ENCODE measurements at regions not wholly inside any gene's neighbourhood (a gene's known extent, or its start where the extent isn't known, plus 50 kb on each side); places are given as distances from the start of the nearest gene placed in this dataset.

DNA sequence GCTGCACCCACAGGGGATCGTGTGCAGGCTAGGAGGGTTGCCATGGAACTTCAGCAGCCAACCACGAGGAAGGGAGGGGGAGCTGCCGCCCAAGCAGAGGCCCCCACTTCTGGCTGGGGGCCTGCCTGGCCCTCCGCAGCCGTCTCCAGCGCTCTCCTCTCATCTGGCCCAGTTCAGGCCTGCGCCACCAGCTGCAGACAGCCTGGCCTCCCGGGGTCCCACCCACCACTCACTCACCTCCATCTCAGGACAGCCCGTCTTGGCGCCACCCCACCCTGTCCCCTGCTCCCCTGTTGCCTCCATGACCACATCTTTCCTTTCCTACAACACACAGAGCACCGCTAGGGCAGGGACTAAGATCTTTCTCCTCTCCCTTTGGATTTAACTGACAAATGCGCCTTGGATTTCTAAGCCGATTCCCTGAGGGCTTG is 98.7 kb downstream of the ANKRD60 start:
- TF ChIP-seq, protein P1, sequence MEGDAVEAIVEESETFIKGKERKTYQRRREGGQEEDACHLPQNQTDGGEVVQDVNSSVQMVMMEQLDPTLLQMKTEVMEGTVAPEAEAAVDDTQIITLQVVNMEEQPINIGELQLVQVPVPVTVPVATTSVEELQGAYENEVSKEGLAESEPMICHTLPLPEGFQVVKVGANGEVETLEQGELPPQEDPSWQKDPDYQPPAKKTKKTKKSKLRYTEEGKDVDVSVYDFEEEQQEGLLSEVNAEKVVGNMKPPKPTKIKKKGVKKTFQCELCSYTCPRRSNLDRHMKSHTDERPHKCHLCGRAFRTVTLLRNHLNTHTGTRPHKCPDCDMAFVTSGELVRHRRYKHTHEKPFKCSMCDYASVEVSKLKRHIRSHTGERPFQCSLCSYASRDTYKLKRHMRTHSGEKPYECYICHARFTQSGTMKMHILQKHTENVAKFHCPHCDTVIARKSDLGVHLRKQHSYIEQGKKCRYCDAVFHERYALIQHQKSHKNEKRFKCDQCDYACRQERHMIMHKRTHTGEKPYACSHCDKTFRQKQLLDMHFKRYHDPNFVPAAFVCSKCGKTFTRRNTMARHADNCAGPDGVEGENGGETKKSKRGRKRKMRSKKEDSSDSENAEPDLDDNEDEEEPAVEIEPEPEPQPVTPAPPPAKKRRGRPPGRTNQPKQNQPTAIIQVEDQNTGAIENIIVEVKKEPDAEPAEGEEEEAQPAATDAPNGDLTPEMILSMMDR (IDR thresholded peaks at IDR 0.05; ENCODE audit: low read depth, low read length, missing control alignments): no peak
- H3K4me3 ChIP-seq (replicated peaks; ENCODE audit: low read depth, low read length): no peak overlapping the region
- DNase-seq (ENCODE audit: extremely low read depth, low read depth): no peak

DNA sequence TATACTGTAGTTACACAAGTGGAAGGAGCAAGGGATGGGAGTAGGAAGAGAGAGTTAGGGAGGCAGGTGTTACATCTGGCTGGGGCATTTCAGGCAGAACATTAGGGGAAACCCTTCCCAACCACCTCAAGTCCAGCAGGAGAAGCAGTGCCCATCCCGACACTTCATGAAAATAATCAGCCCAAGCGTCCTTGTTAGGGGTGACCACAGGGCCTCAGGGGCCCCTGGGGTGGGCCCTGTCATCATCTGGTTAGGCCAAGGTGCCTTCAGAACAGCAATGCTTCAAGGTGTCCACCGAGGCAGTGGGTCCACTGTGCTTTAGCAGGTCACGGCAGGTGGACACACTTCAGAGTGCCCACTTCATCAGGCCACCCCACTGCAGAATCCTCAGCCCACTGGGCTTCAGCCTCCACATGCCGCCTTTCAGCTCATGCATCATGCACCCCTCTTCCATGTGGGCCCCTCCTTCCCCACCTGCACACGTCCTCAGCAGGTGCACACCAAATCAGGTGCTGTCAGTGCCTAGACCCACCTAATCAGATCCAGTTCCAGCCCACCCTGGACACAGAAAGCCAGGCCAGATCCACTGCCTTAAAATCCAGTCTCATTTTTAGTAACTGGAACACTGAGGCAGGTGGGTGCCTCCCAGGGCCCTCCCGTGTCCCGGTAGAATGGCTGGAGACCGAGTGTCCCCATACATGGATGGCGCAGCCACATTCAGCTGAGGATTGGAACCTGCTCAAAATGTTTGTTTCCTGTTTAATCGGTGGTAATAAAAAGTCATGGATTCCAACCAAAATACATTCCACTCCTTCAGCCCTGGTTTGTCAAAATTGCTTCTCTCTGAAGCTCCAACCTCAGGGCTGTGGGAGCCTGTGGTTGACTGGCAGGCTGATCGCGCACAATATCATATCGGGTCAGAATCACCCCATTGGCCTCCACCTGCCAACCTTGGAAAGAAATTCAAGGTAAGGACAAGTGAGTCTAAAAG is 99.5 kb downstream of the ANKRD60 start:
- DNase-seq (ENCODE audit: extremely low read depth, low read depth): no peak
- H3K4me3 ChIP-seq (replicated peaks; ENCODE audit: low read depth, low read length): no peak overlapping the region
- TF ChIP-seq, protein P1 (IDR thresholded peaks at IDR 0.05; ENCODE audit: low read depth, low read length, missing control alignments): no peak

DNA sequence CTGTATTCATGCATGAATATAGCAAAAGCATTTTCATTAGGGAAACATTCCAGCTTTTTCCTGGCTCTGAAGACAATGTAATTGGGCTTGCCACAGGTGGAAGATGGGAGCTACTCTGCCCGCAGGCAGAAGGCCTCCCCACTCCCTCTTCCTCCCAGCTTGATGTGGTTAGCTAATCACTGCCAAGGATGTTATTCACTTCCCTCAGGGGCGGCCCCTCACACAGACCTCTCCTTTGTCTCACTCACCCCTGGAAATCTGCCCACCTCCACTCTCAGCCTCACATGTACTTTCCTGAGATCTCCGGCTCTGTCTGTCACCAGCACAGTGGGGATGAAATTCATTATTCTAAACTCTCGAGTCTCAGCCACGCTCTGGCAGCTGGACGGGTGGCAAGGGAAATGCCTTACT is 100.7 kb downstream of the ANKRD60 start:
- TF ChIP-seq, protein P1 (IDR thresholded peaks at IDR 0.05; ENCODE audit: low read depth, low read length, missing control alignments): no peak
- peak; percentile 94 for DNase-seq (ENCODE audit: extremely low read depth, low read depth)
- H3K4me3 ChIP-seq (replicated peaks; ENCODE audit: low read depth, low read length): no peak overlapping the region

DNA sequence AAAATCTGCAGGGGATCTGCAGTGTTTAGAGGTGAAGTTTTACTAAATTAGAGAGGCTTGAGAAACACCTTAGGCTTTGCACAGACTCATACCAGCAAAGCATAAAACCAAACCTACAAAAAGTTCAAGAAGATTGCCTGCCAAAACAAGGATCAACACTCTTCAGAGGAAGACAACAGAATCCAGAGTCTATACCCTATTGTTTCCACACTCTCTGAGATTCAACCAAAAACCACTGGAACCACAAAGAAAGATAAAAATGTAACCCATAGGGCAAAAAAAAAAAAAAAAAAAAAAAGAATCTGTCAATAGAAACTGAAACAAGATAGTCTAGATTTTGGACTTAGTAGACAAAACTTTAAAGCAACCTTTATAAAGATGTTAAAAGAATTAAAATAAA is 102.7 kb downstream of the ANKRD60 start:
- TF ChIP-seq, protein P1 (IDR thresholded peaks at IDR 0.05; ENCODE audit: low read depth, low read length, missing control alignments): no peak
- H3K4me3 ChIP-seq (replicated peaks; ENCODE audit: low read depth, low read length): no peak overlapping the region
- no peak for DNase-seq (ENCODE audit: extremely low read depth, low read depth)

DNA sequence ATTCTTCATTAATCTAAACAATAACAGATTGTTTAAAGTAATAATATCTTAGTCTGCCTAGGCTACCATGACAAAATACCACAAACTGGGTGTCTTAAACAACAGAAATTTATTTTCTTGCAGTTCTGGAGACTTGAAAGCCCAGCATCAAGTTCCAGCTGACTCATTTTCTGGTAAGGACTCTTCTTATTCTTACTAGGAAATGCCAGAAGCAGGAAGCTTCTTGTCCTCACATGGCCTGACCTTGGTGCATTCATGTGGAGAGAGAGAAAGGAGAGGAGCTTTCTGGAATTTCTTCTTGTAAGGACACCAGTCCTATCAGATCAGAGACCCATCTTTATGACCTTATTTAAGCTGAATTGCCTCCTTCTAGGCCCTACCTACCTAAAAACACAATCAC is 110.5 kb downstream of the ANKRD60 start:
- no peak overlapping the region for H3K4me3 ChIP-seq (replicated peaks; ENCODE audit: low read depth, low read length)
- DNase-seq (ENCODE audit: extremely low read depth, low read depth): no peak
- TF ChIP-seq, protein P1 (IDR thresholded peaks at IDR 0.05; ENCODE audit: low read depth, low read length, missing control alignments): no peak

DNA sequence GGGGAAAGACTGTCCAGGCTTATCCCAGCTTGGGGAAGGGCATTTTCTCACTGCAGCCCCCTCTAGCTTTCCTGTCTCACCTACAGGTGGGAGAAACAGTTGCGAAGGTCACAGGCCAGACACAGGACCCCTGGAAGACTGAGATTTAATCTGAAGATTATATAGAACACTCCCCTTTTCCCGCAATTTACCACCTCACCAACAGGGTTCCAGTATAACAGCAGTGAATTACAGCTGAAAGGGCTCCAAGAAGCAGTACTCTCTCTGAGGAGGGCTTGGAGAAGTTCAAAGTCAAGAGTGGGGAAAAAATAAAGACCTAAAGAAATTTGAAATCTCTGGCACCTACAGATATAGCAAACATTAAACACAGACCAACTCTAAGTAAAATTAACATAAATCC is 111.9 kb downstream of the ANKRD60 start:
- TF ChIP-seq, protein P1 (IDR thresholded peaks at IDR 0.05; ENCODE audit: low read depth, low read length, missing control alignments): no peak
- no peak overlapping the region for H3K4me3 ChIP-seq (replicated peaks; ENCODE audit: low read depth, low read length)
- no peak for DNase-seq (ENCODE audit: extremely low read depth, low read depth)

Measured in HFF-Myc (cell line).